Cardiac fibroblast (primary cell): ENCODE measurements at regions not wholly inside any gene's neighbourhood (a gene's known extent, or its start where the extent isn't known, plus 50 kb on each side); places are given as distances from the start of the nearest gene placed in this dataset.
"Not testable (repeated sequence)": the region's sequence is repeated elsewhere in the genome, so short reads cannot be mapped to it uniquely, and the experiment has no call there.

Source experiments
- DNase-seq, 2 donors: peaks; one replicate each; pipeline versions ENCODE4 v3.0.0 to v3.0.0-alpha.2; 2010; ENCODE audit warnings: low read depth in 2 of 2
- H3K4me3 ChIP-seq, 2 donors: replicated peaks in 1 of 2; 1 replicate in 1 of 2; 2 replicates in 1 of 2; pipeline ENCODE4 v1.5.1; 2011; ENCODE audit warnings: low read depth in 2 of 2, low read length in 2 of 2, mild to moderate bottlenecking in 2 of 2, moderate library complexity in 1 of 2
- CTCF ChIP-seq: IDR thresholded peaks from one replicate; pipeline ENCODE4 v1.5.1; 2011; ENCODE audit warnings: low read depth, mild to moderate bottlenecking, low read length, inconsistent platforms

- no peak for TF ChIP-seq CTCF
- DNase-seq, result no peak
- H3K4me3 ChIP-seq, result no peak overlapping the region
Observed at GRCh38 chr2:194697439-194697838, 959.6 kb upstream of the SLC39A10 start.

- DNase-seq, result no peak
- TF ChIP-seq CTCF, result no peak
Observed at GRCh38 chr2:194696690-194697089, 960.3 kb upstream of the SLC39A10 start.

GRCh38 chr2:194686569-194686968 is 970.5 kb upstream of the SLC39A10 start:
- no peak for TF ChIP-seq CTCF
- no peak for DNase-seq
- no peak overlapping the region for H3K4me3 ChIP-seq

More at GRCh38 chr2:194696690-194697089, 960.3 kb upstream of the SLC39A10 start:
- H3K4me3 ChIP-seq, result no peak overlapping the region

GRCh38 chr2:194674043-194674442 is 983.0 kb upstream of the SLC39A10 start:
- DNase-seq, result no peak
- no peak for TF ChIP-seq CTCF
- no peak overlapping the region for H3K4me3 ChIP-seq

- TF ChIP-seq CTCF, result no peak
- no peak overlapping the region for H3K4me3 ChIP-seq
- no peak for DNase-seq
Observed at GRCh38 chr2:194672994-194673393, 984.0 kb upstream of the SLC39A10 start.

GRCh38 chr2:194661431-194661830 is 995.6 kb upstream of the SLC39A10 start:
- H3K4me3 ChIP-seq, result no peak overlapping the region
- DNase-seq, result no peak
- no peak for TF ChIP-seq CTCF

- not testable (repeated sequence) for H3K4me3 ChIP-seq, DNase-seq
Observed at GRCh38 chr2:194639057-194639456, 1018.0 kb upstream of the SLC39A10 start.

GRCh38 chr2:194621945-194622344 is 1035.1 kb upstream of the SLC39A10 start:
- DNase-seq, result no peak
- no peak overlapping the region for H3K4me3 ChIP-seq
- no peak for TF ChIP-seq CTCF
